Endothelial cell of umbilical vein (primary cell): ENCODE measurements at regions not wholly inside any gene's neighbourhood (a gene's known extent, or its start where the extent isn't known, plus 50 kb on each side); places are given as distances from the start of the nearest gene placed in this dataset.

Source experiments
- BruUV-seq: library from RNA; stranded (reverse); fragments of 400-500 nt; replicated peaks from 2 replicates; lab custom pipeline; 2021; lab: Mats Ljungman, UMichigan
- CTCF ChIA-PET: fragments of 300-600, 350-600 bp; sonication (Branson Sonifier 250); formaldehyde crosslinking; loops from one replicate; lab custom pipeline; 2021; ENCODE audit warnings: antibody characterized with exemption, inconsistent platforms; lab: Charles Lee
- POLR2A ChIA-PET: fragments of 300-600, 350-600 bp; sonication (Branson Sonifier 250); formaldehyde crosslinking; loops from one replicate; lab custom pipeline; 2021; ENCODE audit warnings: antibody characterized with exemption, inconsistent platforms; lab: Charles Lee
- DNase-seq: peaks from one replicate; pipeline ENCODE4 v3.0.0-alpha.2; 2011; ENCODE audit warnings: low read depth, low spot score
- FAIRE-seq: peaks from 2 replicates; lab custom pipeline; 2011; peaks lifted over from hg19 to GRCh38; lab: Jason Lieb, UNC
- H2AFZ ChIP-seq: 2 replicates; pipeline ENCODE4 v1.6.0; 2012; ENCODE audit warnings: low read depth, low read length, control low read depth, inconsistent platforms
- H3K27ac ChIP-seq: 2 replicates; pipeline ENCODE4 v1.5.1; 2011; ENCODE audit warnings: low read depth, mild to moderate bottlenecking, control low read depth, low read length, moderate library complexity; ENCODE audit not compliant: insufficient read depth
- H3K27me3 ChIP-seq, 2 experiments: 2 replicates each; pipeline versions ENCODE4 v1.6.0 to v1.6.1; 2011; ENCODE audit warnings: low read length in 2 of 2, mixed read lengths in 1 of 2; ENCODE audit not compliant: control insufficient read depth in 2 of 2, insufficient read depth in 2 of 2
- H3K36me3 ChIP-seq, 2 experiments: 2 replicates in 1 of 2; 3 replicates in 1 of 2; pipeline ENCODE4 v1.5.1; 2011; ENCODE audit warnings: low read length in 2 of 2, mild to moderate bottlenecking in 1 of 2, moderate library complexity in 1 of 2; ENCODE audit not compliant: control insufficient read depth in 2 of 2, insufficient read depth in 2 of 2; ENCODE audit errors: extremely low read depth in 1 of 2
- H3K4me1 ChIP-seq: 3 replicates; pipeline ENCODE4 v1.5.1; 2011; ENCODE audit warnings: mild to moderate bottlenecking, low read length; ENCODE audit not compliant: control insufficient read depth, insufficient read depth; ENCODE audit errors: extremely low read depth
- H3K4me2 ChIP-seq: 2 replicates; pipeline ENCODE4 v1.6.1; 2011; ENCODE audit warnings: low read length, control low read depth, mixed read lengths; ENCODE audit not compliant: insufficient read depth
- H3K4me3 ChIP-seq, 3 experiments: fragments of 200-600 bp in 1 of 3; sonication (generic), shearing (Covaris generic) in 1 of 3; replicated peaks in 1 of 3; 2 replicates each; pipeline ENCODE4 v1.5.1; 2011 to 2016; ENCODE audit warnings: control low read depth in 3 of 3, low read length in 3 of 3, mild to moderate bottlenecking in 2 of 3, inconsistent platforms in 1 of 3, low read depth in 1 of 3, moderate library complexity in 1 of 3; ENCODE audit not compliant: insufficient read depth in 1 of 3
- H3K79me2 ChIP-seq: 2 replicates; pipeline ENCODE4 v1.6.0; 2012; ENCODE audit warnings: low read length, inconsistent platforms; ENCODE audit not compliant: control insufficient read depth, insufficient read depth
- H3K9ac ChIP-seq: replicated peaks from 2 replicates; pipeline ENCODE3; 2011; ENCODE audit warnings: low read length, control low read depth; ENCODE audit not compliant: insufficient read depth; ENCODE audit errors: extremely low read depth
- H3K9me1 ChIP-seq: replicated peaks from 3 replicates; pipeline ENCODE4 v1.6.0; 2011; ENCODE audit warnings: mild to moderate bottlenecking, low read length; ENCODE audit not compliant: control insufficient read depth, insufficient read depth; ENCODE audit errors: extremely low read depth
- H3K9me3 ChIP-seq: replicated peaks from 2 replicates; pipeline ENCODE4 v1.5.1; 2012; ENCODE audit warnings: low read length, inconsistent platforms; ENCODE audit not compliant: control insufficient read depth, insufficient read depth
- H4K20me1 ChIP-seq: replicated peaks from 2 replicates; pipeline ENCODE3; 2011; ENCODE audit warnings: mild to moderate bottlenecking, low read length; ENCODE audit not compliant: control insufficient read depth, insufficient read depth; ENCODE audit errors: extremely low read depth
- EZH2 ChIP-seq: IDR thresholded peaks from 2 replicates; pipeline ENCODE4 v1.6.1; 2012; ENCODE audit warnings: borderline replicate concordance, low read depth, mild to moderate bottlenecking, moderate library complexity, low read length, inconsistent platforms; ENCODE audit not compliant: severe bottlenecking
- FOS ChIP-seq: IDR thresholded peaks from 2 replicates; pipeline ENCODE4 v1.6.1; 2011; ENCODE audit warnings: mild to moderate bottlenecking, low read length, moderate library complexity, borderline replicate concordance; ENCODE audit not compliant: insufficient read depth
- GATA2 ChIP-seq: IDR thresholded peaks from 2 replicates; pipeline ENCODE4 v1.7.0; 2011; ENCODE audit warnings: low read depth, mild to moderate bottlenecking, moderate library complexity, mixed read lengths, low read length; ENCODE audit not compliant: insufficient read length, insufficient read depth
- JUN ChIP-seq: IDR thresholded peaks from 2 replicates; pipeline ENCODE4 v1.6.1; 2011; ENCODE audit warnings: borderline replicate concordance, low read depth; ENCODE audit not compliant: insufficient read length, insufficient read depth
- MAX ChIP-seq: IDR thresholded peaks from 2 replicates; pipeline ENCODE4 v1.6.1; 2011; ENCODE audit not compliant: insufficient read depth, insufficient read length
- MYC ChIP-seq: IDR thresholded peaks from one replicate; pipeline ENCODE4 v1.6.1; 2011; ENCODE audit warnings: mild to moderate bottlenecking, low read depth, low read length
- POLR2A ChIP-seq: IDR thresholded peaks from 2 replicates; pipeline ENCODE4 v1.6.1; 2012; ENCODE audit warnings: low read depth, mild to moderate bottlenecking, control low read depth, low read length
- POLR2AphosphoS5 ChIP-seq: IDR thresholded peaks from 2 replicates; pipeline ENCODE4 v1.6.1; 2012; ENCODE audit warnings: low read depth, mild to moderate bottlenecking, control low read depth, low read length, moderate library complexity; ENCODE audit not compliant: insufficient read depth
- dilution Hi-C: fragments of 300-500 bp; cut with MboI; formaldehyde crosslinking; loops from one replicate; pipeline ENCODE4 v1.15.0; 2019; ENCODE audit warnings: low sequenced_read_pairs; ENCODE audit not compliant: extremely low pct_ligation_motif_present
- intact Hi-C: fragments of 100-400 bp; cut with micrococcal nuclease; formaldehyde crosslinking; loops from one replicate; pipeline ENCODE4 v1.10.0; 2022
- TF ChIP-seq, protein P1 (sequence below), 2 donors: IDR thresholded peaks; 1 replicate in 1 of 2; 2 replicates in 1 of 2; pipeline ENCODE4 v1.5.1; 2011; ENCODE audit warnings: low read length in 2 of 2, mild to moderate bottlenecking in 2 of 2, moderate library complexity in 2 of 2, control low read depth in 1 of 2, inconsistent platforms in 1 of 2, low read depth in 1 of 2; ENCODE audit not compliant: insufficient read depth in 1 of 2; ENCODE audit errors: extremely low read depth in 1 of 2

DNA sequence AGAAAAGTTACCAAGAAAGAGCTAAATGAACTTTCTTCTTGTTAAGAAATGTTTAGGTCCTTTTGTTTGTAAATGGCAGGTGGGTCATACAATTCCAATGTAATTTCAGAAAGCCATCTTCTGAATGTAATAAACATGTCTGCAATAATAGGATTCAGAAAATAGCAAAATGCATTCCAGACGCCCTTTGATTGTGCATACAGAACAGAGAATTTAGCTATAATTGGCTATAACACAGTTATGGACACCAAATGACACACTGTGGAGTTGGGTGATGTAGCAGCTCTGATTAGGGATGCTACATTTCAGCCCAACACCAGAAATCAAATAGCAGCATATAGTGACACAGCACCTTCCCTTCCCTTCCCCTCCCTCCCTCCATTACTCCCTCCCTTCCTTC lies 240.8 kb downstream of the SNX10 start:
- no peaks in the 10 kb centered on the region for H4K20me1 ChIP-seq
- no peak overlapping the region for H3K4me2 ChIP-seq
- no peak overlapping the region for H3K9ac ChIP-seq
- no peak overlapping the region for H2AFZ ChIP-seq
- dilution Hi-C loops (no loop called here), intact Hi-C loops (no loop called here)
- DNase-seq (no peak), FAIRE-seq (no peak)
- POLR2A ChIA-PET = no interaction called here
- H3K79me2 ChIP-seq = no peaks in the 10 kb centered on the region
- no peak overlapping the region for H3K4me3 ChIP-seq
- CTCF ChIA-PET = no interaction called here
- peaks cover 10 to 18% of the 10 kb centered on the region in 2 experiments for H3K27me3 ChIP-seq
- TF ChIP-seq MYC (no peak), GATA2 (no peak), MAX (no peak), POLR2AphosphoS5 (no peak), FOS (no peak), POLR2A (no peak), JUN (no peak), EZH2 (no peak)
- TF ChIP-seq, protein P1, sequence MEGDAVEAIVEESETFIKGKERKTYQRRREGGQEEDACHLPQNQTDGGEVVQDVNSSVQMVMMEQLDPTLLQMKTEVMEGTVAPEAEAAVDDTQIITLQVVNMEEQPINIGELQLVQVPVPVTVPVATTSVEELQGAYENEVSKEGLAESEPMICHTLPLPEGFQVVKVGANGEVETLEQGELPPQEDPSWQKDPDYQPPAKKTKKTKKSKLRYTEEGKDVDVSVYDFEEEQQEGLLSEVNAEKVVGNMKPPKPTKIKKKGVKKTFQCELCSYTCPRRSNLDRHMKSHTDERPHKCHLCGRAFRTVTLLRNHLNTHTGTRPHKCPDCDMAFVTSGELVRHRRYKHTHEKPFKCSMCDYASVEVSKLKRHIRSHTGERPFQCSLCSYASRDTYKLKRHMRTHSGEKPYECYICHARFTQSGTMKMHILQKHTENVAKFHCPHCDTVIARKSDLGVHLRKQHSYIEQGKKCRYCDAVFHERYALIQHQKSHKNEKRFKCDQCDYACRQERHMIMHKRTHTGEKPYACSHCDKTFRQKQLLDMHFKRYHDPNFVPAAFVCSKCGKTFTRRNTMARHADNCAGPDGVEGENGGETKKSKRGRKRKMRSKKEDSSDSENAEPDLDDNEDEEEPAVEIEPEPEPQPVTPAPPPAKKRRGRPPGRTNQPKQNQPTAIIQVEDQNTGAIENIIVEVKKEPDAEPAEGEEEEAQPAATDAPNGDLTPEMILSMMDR (IDR thresholded peaks at IDR 0.05; ENCODE audit: extremely low read depth in 1 of 2, insufficient read depth in 1 of 2, low read depth in 1 of 2, low read length in 2 of 2) = no peak
- BruUV-seq = no TSS peak
- no peaks in the 10 kb centered on the region for H3K36me3 ChIP-seq
- no peak overlapping the region for H3K27ac ChIP-seq
- H3K4me1 ChIP-seq = no peaks in the 10 kb centered on the region
- H3K9me1 ChIP-seq = no peaks in the 10 kb centered on the region
- H3K9me3 ChIP-seq = no peaks in the 10 kb centered on the region
